GM19240 (cell line): ENCODE measurements at regions not wholly inside any gene's neighbourhood (a gene's known extent, or its start where the extent isn't known, plus 50 kb on each side); places are given as distances from the start of the nearest gene placed in this dataset.

Source experiments
- DNase-seq: peaks from one replicate; pipeline ENCODE4 v3.0.0; 2011; ENCODE audit warnings: low spot score; ENCODE audit not compliant: insufficient read length

GRCh38 chr13:65085977-65086376, 2144.2 kb downstream of the PCDH9 start:
- DNase-seq, result no peak

DNA sequence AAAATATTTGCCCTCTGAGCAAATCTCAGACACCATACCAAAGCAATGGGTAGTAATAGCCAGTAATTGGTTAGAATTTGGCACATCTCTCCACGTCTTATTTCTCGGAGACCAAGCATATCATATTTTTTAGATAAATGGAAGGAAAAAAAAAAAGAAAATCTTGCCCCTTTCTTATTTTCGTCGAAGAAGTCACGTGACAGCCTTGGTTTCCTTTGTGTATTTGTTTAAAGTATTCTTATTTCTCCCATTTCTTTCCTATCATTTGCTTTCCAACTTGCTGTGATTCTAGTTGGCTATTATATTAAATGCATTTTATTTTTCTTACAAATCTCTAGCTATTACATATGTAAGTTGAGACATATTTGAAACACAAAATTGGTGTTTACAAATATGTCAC, 2155.9 kb downstream of the PCDH9 start:
- no peak for DNase-seq

DNA sequence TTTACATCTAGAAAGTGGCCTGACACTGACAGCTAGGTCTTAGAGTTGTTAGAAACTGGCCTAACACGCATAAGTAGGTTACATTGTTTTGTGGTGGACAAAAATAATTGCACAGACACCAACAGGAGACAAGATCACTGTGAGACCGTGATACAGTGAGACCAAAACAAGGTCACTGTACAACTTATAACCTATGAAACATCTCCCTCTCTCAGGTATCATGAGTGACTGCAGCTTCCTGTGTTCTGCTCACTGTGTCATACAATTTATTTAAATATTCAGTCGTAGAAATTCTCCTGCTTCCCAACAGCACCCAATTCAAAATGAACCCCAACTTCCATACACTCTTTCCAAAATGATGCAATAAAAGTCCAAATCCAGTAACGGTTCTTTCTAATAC, 2165.2 kb downstream of the PCDH9 start:
- DNase-seq, result no peak

GRCh38 chr13:65063753-65064152, 2166.4 kb downstream of the PCDH9 start:
- DNase-seq, result no peak

- DNase-seq, result no peak
These were observed 2172.2 kb downstream of the PCDH9 start for GRCh38 chr13:65057986-65058385.

DNA sequence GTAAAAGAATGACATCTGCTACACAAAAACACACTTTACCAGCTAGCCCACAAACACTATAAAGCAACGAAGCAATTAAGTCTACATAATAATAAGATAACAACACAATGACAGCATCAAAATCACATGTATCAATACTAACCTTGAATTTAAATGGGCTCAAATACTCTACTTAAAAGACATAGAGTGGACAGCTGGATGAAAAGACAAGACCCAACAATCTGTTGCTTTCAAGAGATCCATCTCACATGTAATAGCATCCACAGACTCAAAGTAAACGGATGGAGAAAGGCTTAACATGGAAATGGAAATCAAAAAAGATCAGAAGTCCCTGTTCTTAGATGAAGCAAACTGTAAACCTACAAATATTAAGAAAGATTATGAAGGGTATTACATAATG, 2175.9 kb downstream of the PCDH9 start:
- no peak for DNase-seq

DNA sequence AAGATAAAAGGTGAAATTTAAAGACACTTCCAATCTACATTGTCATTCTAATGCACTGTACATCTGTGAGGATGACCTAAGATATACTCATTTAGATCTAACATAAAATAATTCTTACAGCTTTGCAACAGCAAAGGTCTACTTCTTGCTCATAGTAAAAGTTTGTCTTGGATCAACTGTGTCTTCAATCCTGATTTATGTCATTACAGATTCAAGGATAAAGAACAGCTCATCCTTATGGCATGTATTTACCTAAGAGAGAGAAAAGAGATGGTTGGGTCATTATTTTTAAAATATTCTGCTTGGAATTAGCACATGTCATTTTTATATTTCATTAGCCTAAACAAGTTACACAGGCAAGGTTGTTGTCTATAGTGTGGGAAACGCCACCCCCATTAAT, 2193.1 kb downstream of the PCDH9 start:
- no peak for DNase-seq

- no peak for DNase-seq
These were observed 2194.8 kb downstream of the PCDH9 start for GRCh38 chr13:65035302-65035701.

DNA sequence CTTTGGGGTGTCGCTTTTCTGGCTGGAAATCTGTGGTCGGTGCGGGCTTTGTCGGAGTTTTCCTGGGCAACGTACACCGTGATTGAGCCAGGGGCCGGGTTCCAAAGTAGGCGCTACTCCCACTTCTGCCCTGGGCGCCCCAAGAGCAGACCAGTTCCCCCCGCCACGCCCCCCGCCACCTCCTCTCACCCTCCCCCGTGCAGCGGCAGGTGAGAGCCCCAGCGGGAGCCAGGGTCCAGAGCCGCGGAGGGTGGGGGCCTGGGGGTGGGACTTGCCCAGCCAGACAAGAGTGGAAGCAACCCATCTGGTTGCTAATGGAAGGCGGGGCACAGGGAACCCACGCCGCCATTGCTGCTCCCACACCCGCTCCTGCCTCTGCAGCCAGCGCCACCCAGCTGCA, 2195.9 kb downstream of the PCDH9 start:
- DNase-seq, result no peak

DNA sequence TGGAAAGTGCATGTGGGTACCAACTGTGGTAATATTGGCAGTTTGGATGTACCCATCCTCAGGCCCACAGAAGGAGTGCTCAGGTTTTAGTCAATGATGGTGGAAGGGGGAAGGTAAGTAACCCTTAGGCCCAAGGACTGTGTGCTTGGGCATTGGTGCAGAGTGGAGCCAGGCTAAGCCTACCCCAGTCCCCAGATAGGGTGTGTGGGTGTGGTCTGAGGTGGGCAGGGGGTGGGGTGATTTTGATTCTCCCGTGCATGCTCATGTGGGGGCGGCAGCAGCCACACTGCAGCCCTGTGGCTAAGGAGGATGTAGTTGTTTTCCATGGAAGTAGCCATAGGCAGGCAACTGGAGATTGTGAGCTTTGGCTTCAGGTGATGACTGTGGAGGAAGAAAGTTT, 2197.3 kb downstream of the PCDH9 start:
- no peak for DNase-seq

DNA sequence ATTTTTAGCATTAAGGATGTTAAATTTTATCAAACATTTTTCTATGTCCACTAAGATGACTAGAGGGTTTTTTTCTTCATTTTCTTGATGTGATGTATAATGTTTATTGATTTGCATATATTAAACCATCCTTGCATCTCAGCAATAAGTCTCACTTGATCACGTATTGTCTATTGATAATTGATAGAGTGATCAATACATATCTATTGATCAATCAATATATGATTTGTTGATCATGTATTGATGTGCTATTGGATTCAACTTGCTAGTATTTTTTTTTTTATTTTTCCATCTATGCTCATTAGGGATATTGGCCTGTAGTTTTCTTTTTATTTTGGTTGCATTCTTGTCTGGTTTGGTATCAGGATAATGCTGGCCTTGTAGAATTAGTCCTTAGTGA, 2202.0 kb downstream of the PCDH9 start:
- no peak for DNase-seq

DNA sequence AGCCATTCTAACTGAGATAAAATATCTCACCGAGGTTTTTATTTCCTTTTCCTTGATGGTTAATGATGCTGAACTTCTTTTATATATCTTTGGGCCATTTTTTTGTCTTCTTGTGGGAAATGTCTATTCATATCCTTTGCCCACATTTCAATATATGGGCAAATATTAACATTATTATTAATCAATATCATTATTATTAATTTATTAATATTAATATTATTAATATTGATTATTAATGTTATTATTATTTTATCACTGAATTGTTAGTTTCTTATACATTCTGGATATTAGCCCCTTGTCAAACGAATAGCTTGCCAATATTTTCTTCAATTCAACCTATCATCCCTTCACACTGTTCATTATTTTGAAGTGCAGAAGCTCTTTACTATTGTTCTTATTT, 2203.6 kb downstream of the PCDH9 start:
- no peak for DNase-seq

DNA sequence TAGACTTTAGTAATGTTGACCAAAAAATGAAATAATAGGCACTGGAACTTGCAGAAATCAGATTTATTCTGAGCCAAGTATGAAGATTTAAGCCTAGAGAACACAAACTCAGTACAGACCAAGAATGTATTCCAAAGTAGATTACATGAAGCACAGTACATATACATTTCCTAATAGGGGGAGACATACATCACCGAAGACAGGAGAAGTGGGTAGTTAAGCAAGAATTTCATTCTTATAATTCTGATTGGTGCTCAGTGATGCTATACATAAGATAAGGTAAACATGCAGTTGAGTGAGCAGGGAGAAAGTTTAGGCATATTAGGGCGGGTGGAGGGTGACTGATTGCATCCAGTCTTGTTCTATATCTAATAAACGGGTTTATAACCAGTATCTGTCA, 2218.8 kb downstream of the PCDH9 start:
- no peak for DNase-seq

DNA sequence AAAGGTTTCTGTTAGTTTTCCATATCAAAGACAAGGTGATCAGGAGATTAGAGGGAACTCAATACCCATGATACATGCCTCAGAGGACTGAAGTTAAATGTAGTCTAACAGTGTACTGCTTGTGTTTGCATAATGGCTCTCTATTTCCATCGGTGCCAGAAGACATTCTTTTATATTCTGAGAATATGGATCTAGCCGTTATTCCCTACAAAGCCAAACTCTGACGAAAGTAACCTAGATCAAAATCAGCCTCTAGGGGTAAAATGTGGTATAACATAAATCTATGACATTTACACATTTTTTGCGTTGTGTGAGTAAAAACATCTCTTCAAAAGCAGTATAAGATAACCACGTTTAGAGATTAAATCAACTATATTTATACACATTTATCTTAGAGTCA, 2232.7 kb downstream of the PCDH9 start:
- DNase-seq, result no peak

- no peak for DNase-seq
These were observed 2236.5 kb downstream of the PCDH9 start for GRCh38 chr13:64993514-64994164.

GRCh38 chr13:64992314-64992713, 2237.8 kb downstream of the PCDH9 start:
- DNase-seq, result no peak

DNA sequence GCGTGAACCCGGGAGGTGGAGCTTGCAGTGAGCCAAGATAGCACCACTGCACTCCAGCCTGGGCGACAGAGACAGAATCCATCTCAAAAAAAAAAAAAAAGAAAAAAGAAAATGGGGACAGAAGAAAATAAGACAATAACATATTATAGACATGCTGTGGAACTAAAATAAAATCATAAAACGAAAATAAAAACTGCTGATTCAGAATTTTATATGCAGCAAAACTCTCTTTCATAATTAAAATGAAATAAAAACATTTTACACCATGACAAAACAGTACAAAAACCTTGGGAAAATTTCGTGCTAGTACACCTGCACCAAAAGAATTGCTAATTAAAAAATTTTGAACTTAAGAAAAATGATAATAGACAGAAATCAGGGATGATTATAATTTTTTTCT, 2245.1 kb downstream of the PCDH9 start:
- DNase-seq, result no peak

GRCh38 chr13:64962404-64962803, 2267.7 kb downstream of the PCDH9 start:
- no peak for DNase-seq

DNA sequence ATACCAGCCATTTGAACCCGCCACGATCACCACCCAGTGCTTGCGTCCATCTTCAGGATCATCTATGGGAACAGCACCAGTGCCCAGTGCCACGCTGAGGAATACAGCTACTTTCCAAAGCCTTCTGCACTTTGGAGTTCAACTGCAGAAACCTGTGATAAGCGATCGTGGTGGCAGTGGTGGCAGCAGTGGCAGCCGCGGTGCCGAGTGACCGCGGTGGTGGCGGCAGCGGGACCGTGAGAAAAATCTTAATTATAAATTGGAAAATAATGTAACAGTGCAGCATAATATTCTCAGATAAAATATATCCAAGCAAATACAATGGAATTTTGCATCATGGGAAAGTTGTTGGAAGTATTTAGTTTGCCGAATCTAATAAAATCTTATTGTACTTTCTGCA, 2270.9 kb downstream of the PCDH9 start:
- no peak for DNase-seq

GRCh38 chr13:64958106-64958505, 2272.0 kb downstream of the PCDH9 start:
- no peak for DNase-seq

DNA sequence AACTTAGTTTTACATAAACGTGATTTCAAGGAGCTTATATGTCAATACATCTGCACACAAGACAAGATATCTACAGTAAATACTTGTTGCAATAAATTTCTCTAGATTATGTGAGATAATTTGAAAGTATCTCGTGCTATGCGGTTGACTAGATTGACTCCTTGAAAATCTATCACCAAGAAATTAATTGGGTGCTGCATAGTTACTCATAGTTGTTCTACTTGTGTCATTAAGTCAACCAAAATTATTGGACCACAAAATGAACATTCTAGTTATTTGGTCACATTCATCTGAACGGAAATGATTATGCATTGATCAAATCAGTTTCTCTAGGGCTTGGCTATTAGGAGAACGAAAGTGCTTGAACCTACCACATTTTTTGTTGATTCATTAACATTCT, 2291.5 kb downstream of the PCDH9 start:
- DNase-seq, result no peak

- no peak for DNase-seq
These were observed 2292.8 kb downstream of the PCDH9 start for GRCh38 chr13:64937302-64937701.

- no peak for DNase-seq
These were observed 2293.3 kb downstream of the PCDH9 start for GRCh38 chr13:64936879-64937278.

GRCh38 chr13:64935441-64935840, 2294.7 kb downstream of the PCDH9 start:
- no peak for DNase-seq
